22Rv1 (cell line): ENCODE measurements at regions not wholly inside any gene's neighbourhood (a gene's known extent, or its start where the extent isn't known, plus 50 kb on each side); places are given as distances from the start of the nearest gene placed in this dataset.

ENCODE experiments used
- CTCF ChIP-seq: fragments of 450-650 bp; IDR thresholded peaks from 2 replicates; pipeline ENCODE4 v1.5.1; 2017; ENCODE audit warnings: mild to moderate bottlenecking
- ZFX ChIP-seq: fragments of 450-650 bp; IDR thresholded peaks from 2 replicates; pipeline ENCODE4 v1.6.1; 2017; ENCODE audit warnings: antibody characterized with exemption, borderline replicate concordance

- TF ChIP-seq CTCF (no peak), ZFX (no peak)
These were observed 125.2 kb downstream of the TMCO5A start for GRCh38 chr15:38059665-38060064.
